ENCODE measurements at regions not wholly inside any gene's neighbourhood (a gene's known extent, or its start where the extent isn't known, plus 50 kb on each side); places are given as distances from the start of the nearest gene placed in this dataset.
"Not testable (repeated sequence)": the region's sequence is repeated elsewhere in the genome, so short reads cannot be mapped to it uniquely, and the experiment has no call there.

GRCh38 chr11:87463486-87464102 lies 425.9 kb downstream of the TMEM135 start:
- no peak for DNase-seq (ENCODE audit: low read depth)

DNA sequence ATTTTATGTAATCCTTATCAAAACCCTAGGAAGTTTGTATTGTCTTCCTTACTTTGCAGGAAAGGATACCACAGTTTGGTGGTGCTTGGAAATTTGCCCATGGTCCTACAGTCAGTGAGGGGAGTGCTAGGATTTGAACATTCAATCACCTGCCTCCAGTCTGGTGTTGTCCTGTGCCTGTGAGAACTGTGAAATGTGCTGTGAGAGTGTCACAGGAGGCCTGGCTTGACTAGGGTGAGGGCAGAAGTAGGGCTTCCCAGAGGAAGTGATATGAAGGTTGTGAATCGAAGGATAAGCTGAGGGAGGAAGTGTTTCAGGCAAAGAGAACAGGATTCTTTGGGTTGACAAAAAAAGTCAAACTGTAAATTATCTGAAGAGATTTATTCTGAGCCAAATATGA lies 424.4 kb downstream of the TMEM135 start:
- no peak for DNase-seq (ENCODE audit: low read depth)

- DNase-seq (ENCODE audit: low read depth), result no peak
These were observed 423.3 kb downstream of the TMEM135 start for GRCh38 chr11:87460842-87461637.

DNA sequence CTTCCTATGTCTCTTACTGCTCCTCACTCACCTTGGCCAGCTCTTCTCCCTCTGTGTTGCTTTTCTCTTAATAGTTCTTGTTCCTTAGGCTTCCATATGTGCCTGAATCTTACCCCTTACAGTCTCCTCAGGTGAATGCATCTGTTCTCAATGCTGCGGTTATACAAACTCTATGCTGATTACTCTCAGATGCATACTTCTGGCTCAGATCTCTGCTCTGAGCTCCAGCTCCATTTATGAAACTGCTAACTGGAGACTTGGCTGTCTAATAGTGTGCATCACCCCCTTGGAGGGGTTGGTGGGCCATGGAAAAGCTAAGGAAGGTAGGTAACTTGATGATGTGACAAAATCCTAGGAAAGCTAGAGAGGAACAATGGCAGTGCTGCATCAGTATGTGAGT lies 422.5 kb downstream of the TMEM135 start:
- no peak for DNase-seq (ENCODE audit: low read depth)

DNA sequence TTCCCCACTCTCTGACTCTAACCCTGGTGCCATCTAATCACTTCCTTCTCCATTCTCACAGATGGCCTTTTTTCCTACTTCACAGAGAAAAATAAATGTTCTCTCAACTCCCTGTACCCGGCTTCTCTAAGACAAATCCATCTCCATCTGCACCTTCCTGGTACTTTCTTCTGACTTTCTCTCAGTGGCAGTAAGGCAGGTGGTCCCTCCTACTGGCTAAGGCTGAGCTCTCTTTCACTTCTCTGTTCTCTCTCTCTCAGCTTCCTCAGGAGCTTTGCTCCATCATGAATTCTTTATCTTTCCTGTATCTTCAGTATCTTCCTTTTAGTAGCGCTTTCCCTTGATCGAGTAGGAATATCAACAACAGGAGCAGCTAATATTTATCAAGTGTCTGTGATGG lies 421.6 kb downstream of the TMEM135 start:
- no peak for DNase-seq (ENCODE audit: low read depth)

GRCh38 chr11:87456499-87456898 lies 418.8 kb downstream of the TMEM135 start:
- no peak for DNase-seq (ENCODE audit: low read depth)

DNA sequence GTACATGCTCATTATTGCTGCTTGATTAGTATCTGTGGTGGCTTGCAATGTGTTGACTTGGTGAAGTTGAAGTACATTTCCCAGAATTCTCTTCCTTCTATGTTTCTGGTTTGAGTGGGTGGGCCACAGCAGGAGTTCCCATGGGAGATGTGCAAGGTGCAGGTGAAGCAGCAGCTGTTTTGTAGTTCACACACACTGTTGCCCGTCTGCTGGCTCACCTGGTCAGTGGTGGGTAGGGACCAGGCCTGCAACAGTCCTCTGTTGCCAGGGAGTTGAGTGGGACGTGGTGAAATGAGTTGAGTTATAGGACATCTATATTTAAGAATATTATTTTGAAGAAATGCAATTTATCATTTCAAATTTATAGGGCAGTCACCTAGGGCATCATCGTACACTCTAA lies 417.4 kb downstream of the TMEM135 start:
- DNase-seq (ENCODE audit: low read depth), result no peak

GRCh38 chr11:87454241-87454640 lies 416.5 kb downstream of the TMEM135 start:
- DNase-seq (ENCODE audit: low read depth), result no peak

DNA sequence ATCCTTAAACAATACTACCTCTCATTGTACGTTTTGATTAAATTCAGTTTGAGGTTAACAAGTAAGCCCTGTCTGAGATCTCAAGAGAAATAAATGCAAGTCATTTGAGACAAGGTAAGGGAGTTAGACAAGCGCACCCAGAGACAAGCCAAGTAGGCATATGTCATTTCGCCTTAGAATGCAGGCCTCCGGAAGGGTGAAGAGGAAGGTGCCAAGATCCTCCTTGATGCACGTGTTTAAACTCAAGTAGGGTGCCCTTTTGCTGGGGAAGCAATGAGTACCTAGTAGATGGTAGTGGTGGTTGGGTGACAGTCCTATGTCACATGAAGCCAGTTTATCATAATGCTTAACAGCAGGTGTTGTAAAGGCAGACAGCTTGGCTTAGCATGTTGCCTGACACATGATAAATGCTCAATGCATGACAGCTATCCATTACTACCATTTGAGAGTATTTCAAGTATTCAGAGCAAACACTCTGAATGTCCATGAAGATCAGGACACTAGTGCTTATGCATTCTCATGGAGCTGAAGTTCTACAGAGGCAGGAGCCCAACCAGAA lies 415.9 kb downstream of the TMEM135 start:
- DNase-seq (ENCODE audit: low read depth), result no peak

DNA sequence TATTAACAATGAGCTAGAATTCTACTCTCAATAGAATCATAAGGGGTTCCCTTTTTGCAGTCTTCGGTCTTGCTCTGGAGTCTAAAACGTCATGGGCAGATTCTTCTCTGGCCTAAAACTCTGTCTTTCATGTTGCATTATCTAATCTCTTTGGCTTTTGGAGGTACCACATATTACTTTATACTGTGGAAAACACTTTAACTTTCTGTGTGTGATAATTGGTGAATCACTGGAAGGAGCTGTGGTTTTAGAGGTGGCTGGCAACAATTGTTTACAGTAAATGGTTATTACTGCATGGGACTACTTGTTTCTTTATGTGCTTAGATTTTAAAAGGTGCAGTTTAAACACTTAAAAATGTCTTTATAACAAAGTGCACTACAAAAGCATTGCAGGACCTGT lies 414.3 kb downstream of the TMEM135 start:
- DNase-seq (ENCODE audit: low read depth), result not testable (repeated sequence)

DNA sequence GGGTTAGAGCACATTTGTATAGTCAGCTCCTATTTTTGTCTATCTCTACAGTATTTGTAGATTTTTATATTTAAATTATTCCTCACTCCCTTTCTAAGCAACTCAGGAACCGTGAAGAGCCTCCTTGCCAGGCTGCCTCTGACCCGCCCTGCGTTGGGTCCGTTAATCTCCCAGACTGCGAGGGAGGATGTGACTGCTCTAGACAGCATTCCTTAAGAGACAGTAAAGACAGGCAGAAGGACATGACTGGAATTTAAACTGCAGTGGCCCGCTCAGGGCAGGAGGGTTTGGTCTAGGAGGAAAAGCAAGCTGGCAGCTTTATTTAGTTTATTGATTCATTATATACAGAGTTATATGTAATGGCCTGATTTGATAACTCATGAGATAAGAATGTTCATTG lies 413.7 kb downstream of the TMEM135 start:
- no peak for DNase-seq (ENCODE audit: low read depth)

GRCh38 chr11:87447606-87448005 lies 409.9 kb downstream of the TMEM135 start:
- no peak for DNase-seq (ENCODE audit: low read depth)

- no peak for DNase-seq (ENCODE audit: low read depth)
These were observed 407.3 kb downstream of the TMEM135 start for GRCh38 chr11:87444993-87445392.

GRCh38 chr11:87443707-87444106 lies 406.0 kb downstream of the TMEM135 start:
- DNase-seq (ENCODE audit: low read depth), result no peak

GRCh38 chr11:87440076-87440770 lies 402.5 kb downstream of the TMEM135 start:
- DNase-seq (ENCODE audit: low read depth), result no peak

GRCh38 chr11:87438416-87438815 lies 400.7 kb downstream of the TMEM135 start:
- no peak for DNase-seq (ENCODE audit: low read depth)

GRCh38 chr11:87437844-87438223 lies 400.1 kb downstream of the TMEM135 start:
- DNase-seq (ENCODE audit: low read depth), result peak; percentile 57

- no peak for DNase-seq (ENCODE audit: low read depth)
These were observed 399.6 kb downstream of the TMEM135 start for GRCh38 chr11:87437133-87437843.

DNA sequence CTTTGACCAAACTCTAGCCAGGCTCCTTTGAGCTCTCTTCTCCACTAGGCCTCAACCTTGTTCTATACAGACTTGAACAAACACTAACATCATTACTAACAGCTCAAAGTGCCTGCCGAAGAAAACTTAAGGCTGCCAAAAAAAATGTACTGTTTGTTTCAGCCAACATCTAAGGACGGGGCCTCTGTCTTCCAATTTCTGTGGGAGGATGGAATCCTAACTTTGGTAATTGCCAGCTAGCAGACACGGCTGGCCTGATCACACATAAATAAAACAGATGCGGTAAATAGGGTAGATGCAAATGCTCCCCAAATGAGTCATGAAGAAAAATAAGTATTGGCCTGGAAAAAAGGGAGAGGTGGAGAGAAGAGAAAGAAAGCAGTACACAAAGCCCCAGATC lies 394.3 kb downstream of the TMEM135 start:
- DNase-seq (ENCODE audit: low read depth), result peak; percentile 60

GRCh38 chr11:87431392-87431791 lies 393.7 kb downstream of the TMEM135 start:
- no peak for DNase-seq (ENCODE audit: low read depth)

GRCh38 chr11:87430821-87431220 lies 393.1 kb downstream of the TMEM135 start:
- DNase-seq (ENCODE audit: low read depth), result no peak

DNA sequence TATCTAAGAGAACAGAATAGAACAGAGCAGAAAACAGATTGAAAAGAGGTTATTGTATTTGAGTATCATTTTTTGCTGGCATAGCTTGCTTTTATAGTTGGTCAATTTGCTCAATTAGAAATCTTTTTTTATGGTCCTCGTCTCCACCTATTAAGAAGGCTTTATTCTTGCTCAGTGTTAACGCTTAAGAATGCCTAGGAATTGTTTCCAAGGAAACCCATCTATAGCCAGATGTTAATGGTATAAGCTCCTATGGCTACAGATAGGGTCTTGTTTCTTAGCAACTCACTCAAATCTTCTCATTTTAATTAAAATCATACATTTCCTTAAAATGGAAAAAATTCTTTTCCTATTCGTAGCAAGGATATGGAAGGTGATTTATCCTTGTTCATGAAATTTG lies 392.3 kb downstream of the TMEM135 start:
- DNase-seq (ENCODE audit: low read depth), result no peak

Data from GM04504 (cell line).